OCI-LY1 (cell line): ENCODE measurements at regions not wholly inside any gene's neighbourhood (a gene's known extent, or its start where the extent isn't known, plus 50 kb on each side); places are given as distances from the start of the nearest gene placed in this dataset.

Source experiments
- H2AFZ ChIP-seq: fragments of 200-600 bp; sonication (generic), shearing (Covaris generic); 2 replicates; pipeline ENCODE4 v1.6.0; 2014; ENCODE audit warnings: antibody characterized with exemption, mild to moderate bottlenecking, low read length
- H3F3A ChIP-seq: fragments of 200-600 bp; sonication (generic), shearing (Covaris generic); 2 replicates; pipeline ENCODE4 v1.6.0; 2014; ENCODE audit warnings: mild to moderate bottlenecking, antibody characterized with exemption, low read length, moderate library complexity; ENCODE audit not compliant: insufficient read depth
- H3K27ac ChIP-seq: fragments of 200-600 bp; sonication (generic); 2 replicates; pipeline ENCODE4 v1.5.1; 2014; ENCODE audit warnings: low read length, mixed run types, mild to moderate bottlenecking, low read depth; ENCODE audit not compliant: poor library complexity, severe bottlenecking
- H3K27me3 ChIP-seq: fragments of 200-600 bp; sonication (generic); 2 replicates; pipeline ENCODE4 v1.6.0; 2014; ENCODE audit warnings: antibody characterized with exemption, mild to moderate bottlenecking, low read length, moderate library complexity; ENCODE audit not compliant: insufficient read depth
- H3K36me3 ChIP-seq: fragments of 200-600 bp; sonication (generic); 2 replicates; pipeline ENCODE4 v1.6.1; 2014; ENCODE audit warnings: mild to moderate bottlenecking, antibody characterized with exemption, low read length, moderate library complexity, mixed read lengths; ENCODE audit not compliant: insufficient read depth
- H3K4me1 ChIP-seq: fragments of 200-600 bp; sonication (generic); 2 replicates; pipeline ENCODE4 v1.5.1; 2014; ENCODE audit warnings: mild to moderate bottlenecking, low read length, moderate library complexity; ENCODE audit not compliant: insufficient read depth, severe bottlenecking
- H3K4me2 ChIP-seq: fragments of 200-600 bp; sonication (generic), shearing (Covaris generic); 2 replicates; pipeline ENCODE4 v1.6.1; 2014; ENCODE audit warnings: low read length
- H3K4me3 ChIP-seq: fragments of 200-600 bp; sonication (generic); 2 replicates; pipeline ENCODE4 v1.5.1; 2014; ENCODE audit warnings: low read length, low read depth, mild to moderate bottlenecking, mixed read lengths; ENCODE audit not compliant: poor library complexity, severe bottlenecking
- H3K79me2 ChIP-seq: fragments of 200-600 bp; shearing (Covaris generic); 2 replicates; pipeline ENCODE4 v1.6.1; 2016; ENCODE audit warnings: mixed run types, low read length, mixed read lengths; ENCODE audit not compliant: insufficient read depth
- H3K9ac ChIP-seq: fragments of 200-600 bp; sonication (generic), shearing (Covaris generic); 2 replicates; pipeline ENCODE4 v1.6.1; 2014; ENCODE audit warnings: mild to moderate bottlenecking, low read length, mixed read lengths
- H3K9me2 ChIP-seq: fragments of 200-600 bp; sonication (generic), shearing (Covaris generic); 2 replicates; pipeline ENCODE4 v1.6.1; 2014; ENCODE audit warnings: low read depth, mild to moderate bottlenecking, low read length, mixed read lengths
- H3K9me3 ChIP-seq: fragments of 200-600 bp; shearing (Covaris generic); 2 replicates; pipeline ENCODE4 v1.6.1; 2014; ENCODE audit warnings: low read length, mixed read lengths
- H4K20me1 ChIP-seq: fragments of 200-600 bp; sonication (generic), shearing (Covaris generic); 2 replicates; pipeline ENCODE4 v1.6.0; 2016; ENCODE audit warnings: mild to moderate bottlenecking, low read length; ENCODE audit not compliant: insufficient read depth
- CTCF ChIP-seq: fragments of 200-600 bp; sonication (generic), shearing (Covaris generic); IDR thresholded peaks from 2 replicates; pipeline ENCODE4 v1.5.1; 2017; ENCODE audit warnings: mild to moderate bottlenecking, antibody characterized with exemption, low read length, moderate library complexity, mixed read lengths
- EZH2 ChIP-seq: fragments of 200-600 bp; sonication (generic), shearing (Covaris generic); IDR thresholded peaks from 2 replicates; pipeline ENCODE4 v1.8.0; 2017; ENCODE audit warnings: borderline replicate concordance, mixed run types, mild to moderate bottlenecking, antibody characterized with exemption, low read length, moderate library complexity, mixed read lengths

- no peaks in the 10 kb centered on the region for H4K20me1 ChIP-seq
- no peaks in the 10 kb centered on the region for H3K36me3 ChIP-seq
- no peaks in the 10 kb centered on the region for H3K79me2 ChIP-seq
- no peak overlapping the region for H3K9ac ChIP-seq
- H2AFZ ChIP-seq = no peak overlapping the region
- H3K9me3 ChIP-seq = no peaks in the 10 kb centered on the region
- no peak overlapping the region for H3K4me2 ChIP-seq
- no peak overlapping the region for H3K4me3 ChIP-seq
- H3K27ac ChIP-seq = no peak overlapping the region
- no peaks in the 10 kb centered on the region for H3K27me3 ChIP-seq
- H3K9me2 ChIP-seq = no peaks in the 10 kb centered on the region
- H3K4me1 ChIP-seq = no peaks in the 10 kb centered on the region
- TF ChIP-seq CTCF (no peak), EZH2 (no peak)
- H3F3A ChIP-seq = no peaks in the 10 kb centered on the region
Measured at GRCh38 chr3:90132197-90132596, 1024.8 kb downstream of the EPHA3 start.

GRCh38 chr3:90134090-90134489, 1026.7 kb downstream of the EPHA3 start:
- Histone ChIP-seq H3K27ac (no peak overlapping the region), H3K4me2 (no peak overlapping the region), H3K36me3 (no peaks in the 10 kb centered on the region), H3K27me3 (no peaks in the 10 kb centered on the region), H3K79me2 (no peaks in the 10 kb centered on the region), H2AFZ (no peak overlapping the region), H3K9me2 (no peaks in the 10 kb centered on the region), H3K4me1 (no peaks in the 10 kb centered on the region), H3K9me3 (no peaks in the 10 kb centered on the region), H3K4me3 (no peak overlapping the region), H3K9ac (no peak overlapping the region), H4K20me1 (no peaks in the 10 kb centered on the region), H3F3A (no peaks in the 10 kb centered on the region)
- no peak for TF ChIP-seq EZH2
- TF ChIP-seq CTCF = no peak

- no peaks in the 10 kb centered on the region for H3K27me3 ChIP-seq
- TF ChIP-seq CTCF (no peak), EZH2 (no peak)
- no peaks in the 10 kb centered on the region for H3K79me2 ChIP-seq
- H3F3A ChIP-seq = no peaks in the 10 kb centered on the region
- no peak overlapping the region for H3K4me3 ChIP-seq
- no peak overlapping the region for H3K4me2 ChIP-seq
- H3K9me3 ChIP-seq = no peaks in the 10 kb centered on the region
- no peaks in the 10 kb centered on the region for H3K36me3 ChIP-seq
- no peaks in the 10 kb centered on the region for H4K20me1 ChIP-seq
- no peaks in the 10 kb centered on the region for H3K9me2 ChIP-seq
- H3K27ac ChIP-seq = no peak overlapping the region
- H3K4me1 ChIP-seq = no peaks in the 10 kb centered on the region
- H3K9ac ChIP-seq = no peak overlapping the region
- no peak overlapping the region for H2AFZ ChIP-seq
Measured at GRCh38 chr3:90136456-90137191, 1029.2 kb downstream of the EPHA3 start.
